ENCODE measurements at regions not wholly inside any gene's neighbourhood (a gene's known extent, or its start where the extent isn't known, plus 50 kb on each side); places are given as distances from the start of the nearest gene placed in this dataset.

- Histone ChIP-seq H3K9ac (ENCODE audit: low read depth, low read length) (no peak overlapping the region), H3K4me1 (ENCODE audit: control insufficient read depth, insufficient read depth, low read length) (no peaks in the 10 kb centered on the region), H3K4me2 (ENCODE audit: low read length) (no peak overlapping the region), H3K27me3 (ENCODE audit: control insufficient read depth, insufficient read depth, low read length) (no peaks in the 10 kb centered on the region), H3K4me3 (ENCODE audit: low read length) (no peak overlapping the region), H3K9me3 (replicated peaks; ENCODE audit: low read length) (peaks cover 11% of the 10 kb centered on the region), H3K36me3 (ENCODE audit: insufficient read depth, low read length) (no peaks in the 10 kb centered on the region)
Observed at GRCh38 chr12:130111965-130112496, 50.2 kb upstream of the FZD10 start.

All from skeletal muscle satellite cell (primary cell).